NCI-H146 treated with DMSO at 0.1 percent for 48 hours (cell line): ENCODE measurements at regions not wholly inside any gene's neighbourhood (a gene's known extent, or its start where the extent isn't known, plus 50 kb on each side); places are given as distances from the start of the nearest gene placed in this dataset.
"Not testable (repeated sequence)": the region's sequence is repeated elsewhere in the genome, so short reads cannot be mapped to it uniquely, and the experiment has no call there.

Experiments used
- DNase-seq: peaks from one replicate; lab custom pipeline; 2025; ENCODE audit not compliant: unreplicated experiment; lab: John Stamatoyannopoulos, UW

DNA sequence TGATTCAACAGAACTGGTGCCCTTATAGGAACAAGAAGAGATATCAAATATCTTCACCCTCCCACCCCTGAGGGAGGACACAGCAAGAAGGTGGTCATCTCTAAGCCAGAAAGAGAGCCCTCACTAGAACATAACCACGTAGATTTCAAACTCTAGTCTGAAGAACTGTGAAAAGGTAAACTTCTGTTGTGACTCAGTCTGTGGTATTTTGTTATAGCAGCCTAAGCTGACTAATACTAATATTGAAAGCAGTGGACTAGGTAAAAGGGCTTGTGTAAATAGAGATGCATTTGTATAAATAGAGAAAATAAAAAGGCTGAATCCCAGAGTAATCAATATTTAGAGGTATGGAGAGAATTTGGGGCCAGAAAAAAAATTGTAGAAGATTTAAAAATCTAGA lies 157.6 kb upstream of the CCNH start:
- DNase-seq = no peak

DNA sequence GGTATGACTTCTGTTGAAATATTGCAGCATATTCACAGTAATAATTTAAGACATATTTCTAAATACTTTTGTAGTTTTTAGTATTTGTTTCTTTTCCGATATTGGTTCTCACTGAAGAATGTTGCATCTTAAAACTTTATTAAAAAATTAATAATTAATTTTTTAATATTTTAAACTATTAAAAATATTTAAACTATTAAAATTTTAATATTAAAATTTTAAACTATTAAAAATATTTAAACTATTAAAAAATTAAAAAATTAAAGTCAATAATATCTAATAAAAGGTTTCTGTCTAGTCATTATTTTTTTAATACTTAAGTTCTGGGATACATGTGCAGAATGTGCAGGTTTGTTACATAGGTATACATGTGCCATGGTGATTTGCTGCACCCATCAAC lies 149.3 kb upstream of the CCNH start:
- DNase-seq = no peak

DNA sequence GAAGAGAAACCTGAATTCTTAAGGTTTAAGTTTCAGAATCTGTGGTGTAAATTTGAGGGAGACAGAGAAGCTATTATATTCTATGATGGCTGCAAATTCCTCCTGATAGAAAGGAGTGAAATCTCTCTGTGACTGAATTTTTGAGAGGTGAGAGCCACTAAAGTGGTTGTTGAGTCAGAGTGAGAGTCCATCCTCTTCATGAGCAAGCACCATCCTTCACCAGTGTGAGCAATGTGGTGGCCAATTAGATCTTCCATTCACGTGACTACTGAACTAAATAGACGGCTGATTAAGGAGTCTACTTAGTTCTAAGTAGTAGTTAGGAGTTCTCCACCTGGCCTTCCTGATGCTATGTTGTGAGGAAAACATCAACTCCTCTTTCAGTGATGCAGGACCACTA lies 147.8 kb upstream of the CCNH start:
- DNase-seq = no peak

DNA sequence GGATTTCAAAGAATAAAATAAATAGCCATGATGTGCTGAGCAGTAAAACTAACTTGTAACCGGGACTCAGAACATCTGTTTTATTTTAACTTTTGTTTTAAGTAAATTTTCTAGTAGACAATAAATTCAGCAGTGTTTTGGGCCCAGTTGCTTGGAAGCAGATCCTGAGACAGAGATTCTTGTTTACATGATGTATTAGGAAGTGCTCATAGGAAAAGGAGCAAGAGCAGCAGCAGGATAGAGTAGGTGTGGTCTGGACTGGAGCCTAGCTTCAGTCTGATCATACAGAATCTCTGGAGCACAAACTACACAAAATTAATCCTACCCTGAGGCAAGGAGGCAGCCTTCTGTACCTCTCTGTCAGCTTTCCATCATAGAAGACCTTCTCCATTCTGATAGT lies 139.2 kb upstream of the CCNH start:
- DNase-seq = no peak

DNA sequence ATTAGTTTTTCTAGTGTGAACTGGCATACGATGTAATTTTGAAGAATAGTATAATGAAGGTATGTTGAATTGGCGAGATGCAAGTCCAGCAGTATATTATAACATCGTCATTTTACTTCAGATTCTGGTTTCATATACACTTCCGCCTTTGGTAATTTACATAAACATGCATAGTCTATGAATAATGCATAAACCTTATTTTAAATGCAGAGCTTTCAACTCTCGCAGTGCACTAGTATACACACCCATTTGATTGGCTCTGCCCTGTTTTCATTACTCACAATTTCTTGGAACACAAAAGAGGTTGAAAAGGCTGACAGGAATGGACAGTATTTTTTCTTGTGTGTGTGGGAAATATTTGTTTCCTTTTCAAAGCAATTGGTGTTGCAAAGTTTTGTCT lies 128.9 kb upstream of the CCNH start:
- DNase-seq = no peak

DNA sequence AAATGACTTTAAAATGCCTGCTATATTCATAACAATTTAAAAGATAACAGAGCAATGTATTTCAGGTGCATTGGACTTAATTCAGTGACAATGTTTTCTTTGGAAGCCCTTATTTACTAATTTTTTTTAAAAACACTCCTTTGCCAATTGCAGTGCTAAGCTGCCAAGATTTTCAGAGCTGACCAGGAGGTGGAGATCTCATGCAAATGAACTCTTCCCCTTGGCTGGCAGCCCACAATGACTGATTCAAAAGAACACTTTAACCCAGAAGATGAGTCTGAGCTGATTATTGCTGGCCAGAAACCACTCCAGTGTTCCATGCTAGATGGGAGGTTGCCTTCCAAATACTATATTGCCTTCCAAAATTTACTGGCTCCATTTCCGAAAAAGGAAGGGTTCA lies 128.3 kb upstream of the CCNH start:
- no peak for DNase-seq

DNA sequence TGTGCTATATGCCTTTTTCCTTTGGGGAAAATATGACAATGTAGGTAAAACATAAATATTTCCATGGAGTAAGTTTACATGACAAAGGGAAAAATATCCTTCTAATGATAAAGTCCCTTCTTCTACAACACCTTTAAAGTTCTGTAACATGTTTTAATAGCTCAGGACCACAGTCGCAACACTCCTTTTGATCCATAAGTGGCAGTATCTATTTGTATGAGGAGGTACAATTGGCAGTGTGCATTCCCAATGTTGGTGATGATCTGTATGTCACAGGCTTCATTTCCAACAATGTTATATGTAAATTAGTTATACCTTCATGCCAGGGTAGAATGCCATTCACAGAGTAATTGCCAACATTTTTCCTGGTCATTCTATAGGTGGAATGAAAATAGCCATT lies 127.1 kb upstream of the CCNH start:
- no peak for DNase-seq

DNA sequence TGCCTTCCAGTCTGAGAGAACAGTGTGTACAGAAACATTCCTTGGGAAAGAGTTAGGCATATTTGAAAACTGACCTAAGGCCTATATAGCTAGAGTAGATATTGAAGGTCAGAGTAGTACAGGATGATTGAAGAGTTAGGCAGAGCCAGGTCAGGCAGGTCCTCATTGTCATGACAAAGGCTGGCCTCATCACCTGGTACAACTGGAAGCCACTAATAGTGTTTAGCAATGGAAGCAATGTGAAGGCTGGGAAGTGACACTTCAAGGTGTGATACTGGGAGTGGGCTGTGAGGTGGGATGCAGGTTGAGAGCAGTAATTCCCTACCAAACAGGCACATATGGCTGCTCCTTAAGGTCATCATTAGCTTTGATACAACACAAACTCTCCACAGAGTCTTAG lies 123.6 kb upstream of the CCNH start:
- no peak for DNase-seq

DNA sequence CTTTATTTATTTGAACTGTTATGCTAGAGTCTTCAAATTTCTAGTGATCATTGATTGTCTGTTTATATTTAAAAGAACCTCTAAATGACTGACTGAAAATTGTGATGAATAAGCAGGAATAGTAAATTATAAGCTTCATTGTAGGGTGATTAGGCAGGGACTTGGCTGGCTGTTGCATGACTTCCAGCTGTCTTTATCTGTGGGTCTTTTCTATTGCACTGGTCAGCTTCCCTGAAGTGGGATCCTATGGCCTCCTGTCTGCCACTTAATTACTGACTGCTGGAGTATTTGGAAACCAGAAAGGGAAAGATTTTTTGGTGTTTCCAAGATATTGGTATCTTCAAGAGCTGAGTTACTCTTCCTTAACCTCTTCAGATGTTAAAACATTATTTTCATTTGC lies 123.0 kb upstream of the CCNH start:
- no peak for DNase-seq

DNA sequence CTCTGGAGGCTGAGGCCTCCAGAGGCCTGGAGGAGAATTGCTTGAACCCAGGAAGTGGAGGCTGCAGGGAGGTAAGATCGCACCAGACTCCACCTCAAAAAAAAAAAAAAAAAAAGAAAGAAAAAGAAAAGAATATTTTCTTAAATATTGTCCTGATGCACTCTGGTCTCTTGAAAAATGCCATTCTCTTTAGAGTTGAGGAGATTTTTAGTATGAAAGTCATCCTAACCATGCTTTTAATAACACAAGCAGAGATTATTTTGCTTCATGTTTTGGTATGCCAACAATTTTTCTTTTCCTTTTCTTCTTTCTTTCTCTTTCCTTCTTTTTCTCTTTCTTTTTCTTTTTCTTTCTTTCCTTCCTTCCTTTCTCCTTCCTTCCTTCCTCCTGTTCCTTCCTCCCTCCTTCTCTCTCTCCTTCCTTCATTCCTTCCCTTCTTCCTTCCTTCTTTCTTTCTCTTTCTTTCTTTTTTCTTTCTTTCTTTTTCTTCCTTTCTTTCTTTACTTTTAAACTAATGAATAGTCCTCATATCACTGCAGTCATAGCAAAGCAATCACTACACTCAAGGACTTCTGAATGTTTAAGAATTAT lies 116.9 kb upstream of the CCNH start:
- no peak for DNase-seq

DNA sequence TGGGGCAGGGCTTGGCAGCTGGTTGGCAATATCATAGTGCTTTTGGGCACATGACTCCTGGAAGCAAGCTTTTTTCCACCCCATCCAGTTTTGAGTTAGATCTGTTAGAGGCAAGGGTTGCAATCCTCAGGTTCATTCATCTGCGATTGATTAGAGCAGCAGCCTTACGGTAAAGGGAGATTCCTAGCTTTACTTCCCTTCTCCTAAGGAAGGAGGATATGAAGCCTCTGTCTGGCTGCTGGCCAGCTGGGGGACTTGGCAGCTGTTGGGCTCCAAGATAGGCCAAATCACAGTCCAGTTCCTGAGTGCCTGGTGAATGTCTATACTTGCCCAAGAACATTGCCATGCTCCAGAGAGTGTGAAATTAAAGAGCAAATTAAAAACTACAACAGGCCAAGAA lies 113.4 kb upstream of the CCNH start:
- DNase-seq = no peak

DNA sequence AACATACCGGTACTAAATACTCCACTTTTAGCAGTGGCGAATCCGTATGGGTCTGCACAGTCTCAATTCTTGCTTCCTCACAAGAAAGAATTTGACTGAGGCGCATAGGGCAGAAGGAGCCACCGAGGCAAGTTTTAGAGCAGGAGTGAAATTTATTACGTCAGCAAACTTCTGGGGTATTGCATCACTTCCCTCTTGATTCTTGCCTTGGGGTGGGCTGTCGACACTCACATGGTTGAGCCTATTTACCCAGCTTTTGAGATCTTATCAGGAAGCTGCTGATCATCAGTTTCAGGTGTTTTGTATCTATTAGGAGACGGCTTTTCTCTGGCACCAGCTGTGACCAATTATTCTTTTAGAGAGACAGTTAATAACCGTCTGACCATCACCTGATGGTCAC lies 111.5 kb upstream of the CCNH start:
- DNase-seq = no peak

DNA sequence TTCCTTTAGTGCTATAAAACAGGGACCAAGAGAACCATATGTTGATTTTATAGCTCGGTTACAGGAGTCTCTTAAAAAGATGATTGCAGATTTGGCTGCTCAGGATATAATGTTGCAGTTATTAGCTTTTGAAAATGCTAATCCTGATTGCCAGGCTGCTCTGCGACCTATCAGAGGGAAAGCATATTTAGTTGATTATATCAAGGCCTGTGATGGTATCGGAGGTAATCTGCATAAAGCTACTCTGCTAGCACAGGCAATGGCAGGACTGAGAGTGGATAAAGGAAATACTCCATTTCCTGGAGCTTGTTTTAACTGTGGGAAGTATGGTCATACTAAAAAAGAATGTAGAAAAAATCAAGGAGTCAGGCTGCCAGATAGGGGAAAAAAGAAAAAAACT lies 99.0 kb upstream of the CCNH start:
- DNase-seq = not testable (repeated sequence)

DNA sequence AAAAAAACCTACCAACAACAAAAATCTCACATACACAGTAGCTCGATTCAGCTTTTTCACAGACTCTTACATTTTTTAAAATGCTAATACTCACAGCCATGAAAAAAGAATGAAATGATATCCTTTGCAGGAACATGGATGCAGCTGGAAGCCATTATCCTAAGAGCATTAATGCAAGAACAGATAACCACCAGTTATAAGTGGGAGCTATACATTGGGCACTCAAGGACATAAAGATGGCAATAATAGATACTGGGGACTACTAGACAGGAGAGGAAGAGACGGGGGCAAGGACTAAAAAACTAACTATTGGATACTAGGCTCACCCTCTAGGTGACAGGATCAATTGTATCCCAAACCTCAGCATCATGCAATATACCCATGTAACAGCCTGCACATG lies 90.3 kb upstream of the CCNH start:
- no peak for DNase-seq

DNA sequence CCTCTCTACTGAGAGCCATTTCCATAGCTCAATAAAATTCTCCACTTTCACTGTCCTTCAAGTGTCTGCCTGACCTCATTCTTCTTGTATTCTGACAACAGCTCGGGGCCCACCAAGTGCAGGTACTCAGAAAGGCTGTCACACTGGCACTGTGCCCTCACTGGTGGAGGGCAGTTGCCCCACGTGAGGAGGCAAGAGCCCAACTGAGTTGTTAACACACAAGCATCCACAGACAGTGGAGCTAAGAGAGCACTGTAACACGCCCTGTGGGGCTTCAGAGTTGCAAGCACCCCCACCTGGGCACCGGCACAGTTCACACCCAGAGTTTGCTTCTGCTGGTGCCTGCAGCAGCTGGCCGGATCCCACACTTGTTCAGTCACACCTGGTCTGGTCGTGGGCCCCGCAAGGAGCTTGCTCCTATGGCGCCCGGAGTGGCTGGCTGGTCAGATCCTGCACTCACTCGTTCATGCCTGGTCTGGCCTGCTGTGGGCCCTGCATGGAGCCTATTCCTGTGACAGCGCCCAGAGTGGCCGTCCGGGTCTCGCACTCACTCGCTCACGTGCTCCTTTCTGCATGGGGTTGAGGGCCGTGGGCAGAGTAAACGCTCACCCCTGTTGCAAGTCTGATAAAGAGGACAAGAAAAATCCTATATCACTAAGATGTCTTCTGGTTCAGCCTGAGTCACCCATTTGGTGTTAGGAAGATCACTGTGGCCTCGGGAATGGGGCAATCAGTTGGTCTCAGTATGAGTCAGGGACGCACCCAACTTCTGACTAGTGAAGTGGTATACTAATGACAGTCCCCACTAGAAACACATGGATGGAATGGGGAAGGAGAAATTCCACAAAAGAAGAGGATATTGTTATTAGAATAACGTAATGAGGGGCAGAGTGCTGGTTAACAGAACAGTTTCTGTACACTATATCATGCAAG lies 87.0 kb upstream of the CCNH start:
- DNase-seq = no peak
